Panc1 (cell line): ENCODE measurements at regions not wholly inside any gene's neighbourhood (a gene's known extent, or its start where the extent isn't known, plus 50 kb on each side); places are given as distances from the start of the nearest gene placed in this dataset.

Experiments
- POLR2AphosphoS5 ChIP-seq: IDR thresholded peaks from 2 replicates; pipeline ENCODE4 v1.6.1; 2012; ENCODE audit warnings: mild to moderate bottlenecking, low read depth, low read length, moderate library complexity
- SIN3A ChIP-seq: IDR thresholded peaks from 2 replicates; pipeline ENCODE4 v1.6.1; 2012; ENCODE audit warnings: low read depth, mild to moderate bottlenecking, low read length, moderate library complexity, borderline replicate concordance; ENCODE audit not compliant: insufficient read depth
- TCF7L2 ChIP-seq: IDR thresholded peaks from 2 replicates; pipeline ENCODE4 v1.6.1; 2011; ENCODE audit warnings: mild to moderate bottlenecking, low read depth, low read length, inconsistent platforms
- TF ChIP-seq, protein P1 (sequence below): fragments of 450-650 bp; IDR thresholded peaks from 2 replicates; pipeline ENCODE4 v1.5.1; 2017; ENCODE audit warnings: mild to moderate bottlenecking

- TF ChIP-seq, protein P1, sequence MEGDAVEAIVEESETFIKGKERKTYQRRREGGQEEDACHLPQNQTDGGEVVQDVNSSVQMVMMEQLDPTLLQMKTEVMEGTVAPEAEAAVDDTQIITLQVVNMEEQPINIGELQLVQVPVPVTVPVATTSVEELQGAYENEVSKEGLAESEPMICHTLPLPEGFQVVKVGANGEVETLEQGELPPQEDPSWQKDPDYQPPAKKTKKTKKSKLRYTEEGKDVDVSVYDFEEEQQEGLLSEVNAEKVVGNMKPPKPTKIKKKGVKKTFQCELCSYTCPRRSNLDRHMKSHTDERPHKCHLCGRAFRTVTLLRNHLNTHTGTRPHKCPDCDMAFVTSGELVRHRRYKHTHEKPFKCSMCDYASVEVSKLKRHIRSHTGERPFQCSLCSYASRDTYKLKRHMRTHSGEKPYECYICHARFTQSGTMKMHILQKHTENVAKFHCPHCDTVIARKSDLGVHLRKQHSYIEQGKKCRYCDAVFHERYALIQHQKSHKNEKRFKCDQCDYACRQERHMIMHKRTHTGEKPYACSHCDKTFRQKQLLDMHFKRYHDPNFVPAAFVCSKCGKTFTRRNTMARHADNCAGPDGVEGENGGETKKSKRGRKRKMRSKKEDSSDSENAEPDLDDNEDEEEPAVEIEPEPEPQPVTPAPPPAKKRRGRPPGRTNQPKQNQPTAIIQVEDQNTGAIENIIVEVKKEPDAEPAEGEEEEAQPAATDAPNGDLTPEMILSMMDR: no peak
- no peak for TF ChIP-seq POLR2AphosphoS5
- TF ChIP-seq SIN3A: no peak
- TF ChIP-seq TCF7L2: no peak
These were observed 362.3 kb upstream of the KIF2A start for GRCh38 chr5:61943713-61944112.
